ENCODE measurements at regions not wholly inside any gene's neighbourhood (a gene's known extent, or its start where the extent isn't known, plus 50 kb on each side); places are given as distances from the start of the nearest gene placed in this dataset.

GRCh38 chr5:158430166-158430797 is 571.3 kb upstream of the CLINT1 start:
- Mint-ChIP-seq H3K27ac (no peak overlapping the region), H3K9me3 (no peaks in the 10 kb centered on the region), H3K27me3 (ENCODE audit: insufficient read depth) (no peaks in the 10 kb centered on the region), H3K4me1 (no peaks in the 10 kb centered on the region), H3K36me3 (ENCODE audit: low read depth) (no peaks in the 10 kb centered on the region), H3K4me3 (no peak overlapping the region)
- TF ChIP-seq CTCF (conservative IDR thresholded peaks at IDR 0.05), result no peak
- no peaks in the 10 kb centered on the region for H3K36me3 ChIP-seq (ENCODE audit: control insufficient read depth, insufficient read depth, low read length)
- H3K9me3 ChIP-seq (ENCODE audit: control insufficient read depth, low read length), result no peaks in the 10 kb centered on the region
- WGBS, 2 experiments (ENCODE audit: insufficient coverage in 1 of 2, insufficient read length in 1 of 2), result 86 to 93% methylated on average over 1 to 2 of the region's 2 CpGs
- no peaks in the 10 kb centered on the region for H3K4me1 ChIP-seq (ENCODE audit: control insufficient read depth, insufficient read depth, low read length)
- DNase-seq, result no peak
- H3K9ac ChIP-seq (ENCODE audit: extremely low read depth, low read length, poor library complexity, severe bottlenecking), result no peak overlapping the region
- H3K4me3 ChIP-seq (ENCODE audit: low read length), result no peak overlapping the region
- no peak overlapping the region for H3K27ac ChIP-seq (ENCODE audit: low read depth, low read length)
- H3K27me3 ChIP-seq (ENCODE audit: control insufficient read depth, insufficient read depth, low read length, poor library complexity, severe bottlenecking), result no peaks in the 10 kb centered on the region

- no peaks in the 10 kb centered on the region for H3K27me3 ChIP-seq (ENCODE audit: control insufficient read depth, insufficient read depth, low read length, poor library complexity, severe bottlenecking)
- no peak overlapping the region for H3K9ac ChIP-seq (ENCODE audit: extremely low read depth, low read length, poor library complexity, severe bottlenecking)
- no peak overlapping the region for H3K27ac Mint-ChIP-seq
- no peak overlapping the region for H3K4me3 ChIP-seq (ENCODE audit: low read length)
- H3K9me3 Mint-ChIP-seq, result no peaks in the 10 kb centered on the region
- no peaks in the 10 kb centered on the region for H3K4me1 Mint-ChIP-seq
- H3K36me3 Mint-ChIP-seq (ENCODE audit: low read depth), result no peaks in the 10 kb centered on the region
- H3K27ac ChIP-seq (ENCODE audit: low read depth, low read length), result no peak overlapping the region
- no peaks in the 10 kb centered on the region for H3K36me3 ChIP-seq (ENCODE audit: control insufficient read depth, insufficient read depth, low read length)
- no peak overlapping the region for H3K4me3 Mint-ChIP-seq
- H3K4me1 ChIP-seq (ENCODE audit: control insufficient read depth, insufficient read depth, low read length), result no peaks in the 10 kb centered on the region
- H3K9me3 ChIP-seq (ENCODE audit: control insufficient read depth, low read length), result no peaks in the 10 kb centered on the region
- 71 to 85% methylated on average over 1 to 4 of the region's 4 CpGs for WGBS, 2 experiments (ENCODE audit: insufficient coverage in 1 of 2, insufficient read length in 1 of 2)
- no peak for TF ChIP-seq CTCF (conservative IDR thresholded peaks at IDR 0.05)
- DNase-seq, result no peak
- H3K27me3 Mint-ChIP-seq (ENCODE audit: insufficient read depth), result no peaks in the 10 kb centered on the region
Observed at GRCh38 chr5:158429564-158429963, 570.6 kb upstream of the CLINT1 start.

GRCh38 chr5:158423623-158424200 is 564.8 kb upstream of the CLINT1 start:
- no peak overlapping the region for H3K4me3 ChIP-seq (ENCODE audit: low read length)
- no peaks in the 10 kb centered on the region for H3K9me3 ChIP-seq (ENCODE audit: control insufficient read depth, low read length)
- no peak overlapping the region for H3K9ac ChIP-seq (ENCODE audit: extremely low read depth, low read length, poor library complexity, severe bottlenecking)
- no peaks in the 10 kb centered on the region for H3K36me3 ChIP-seq (ENCODE audit: control insufficient read depth, insufficient read depth, low read length)
- H3K36me3 Mint-ChIP-seq (ENCODE audit: low read depth), result no peaks in the 10 kb centered on the region
- no peak overlapping the region for H3K27ac Mint-ChIP-seq
- peaks cover 3% of the 10 kb centered on the region for H3K9me3 Mint-ChIP-seq
- 96% methylated on average over 2 of the region's 2 CpGs; no CpG with 5 or more reads in 1 of the 2 experiments for WGBS, 2 experiments (ENCODE audit: insufficient coverage in 1 of 2, insufficient read length in 1 of 2)
- H3K27ac ChIP-seq (ENCODE audit: low read depth, low read length), result no peak overlapping the region
- no peak for TF ChIP-seq CTCF (conservative IDR thresholded peaks at IDR 0.05)
- no peaks in the 10 kb centered on the region for H3K4me1 Mint-ChIP-seq
- H3K4me1 ChIP-seq (ENCODE audit: control insufficient read depth, insufficient read depth, low read length), result no peaks in the 10 kb centered on the region
- H3K4me3 Mint-ChIP-seq, result no peak overlapping the region
- no peaks in the 10 kb centered on the region for H3K27me3 Mint-ChIP-seq (ENCODE audit: insufficient read depth)
- no peaks in the 10 kb centered on the region for H3K27me3 ChIP-seq (ENCODE audit: control insufficient read depth, insufficient read depth, low read length, poor library complexity, severe bottlenecking)
- DNase-seq, result no peak

Data from endodermal cell (in vitro differentiated cells).